SHP77 (cell line): ENCODE measurements at regions not wholly inside any gene's neighbourhood (a gene's known extent, or its start where the extent isn't known, plus 50 kb on each side); places are given as distances from the start of the nearest gene placed in this dataset.
"Not testable (repeated sequence)": the region's sequence is repeated elsewhere in the genome, so short reads cannot be mapped to it uniquely, and the experiment has no call there.

Experiments
- DNase-seq, 2 experiments: peaks; one replicate each; lab custom pipeline; 2025; lab: John Stamatoyannopoulos, UW

- DNase-seq = no peak
Observed at GRCh38 chr6:164377348-164377918, 932.0 kb downstream of the C6orf118 start.

GRCh38 chr6:164370773-164371172, 938.6 kb downstream of the C6orf118 start:
- no peak for DNase-seq

GRCh38 chr6:164359441-164359840, 944.9 kb downstream of the QKI start:
- DNase-seq = no peak

GRCh38 chr6:164359036-164359435, 944.5 kb downstream of the QKI start:
- DNase-seq = no peak

- no peak for DNase-seq
Observed at GRCh38 chr6:164356814-164357213, 942.3 kb downstream of the QKI start.

GRCh38 chr6:164347455-164347854, 932.9 kb downstream of the QKI start:
- no peak for DNase-seq

- DNase-seq = no peak
Observed at GRCh38 chr6:164346631-164347030, 932.1 kb downstream of the QKI start.

GRCh38 chr6:164345806-164346496, 931.4 kb downstream of the QKI start:
- no peak for DNase-seq

GRCh38 chr6:164345327-164345726, 930.8 kb downstream of the QKI start:
- DNase-seq = no peak

GRCh38 chr6:164344801-164345291, 930.3 kb downstream of the QKI start:
- DNase-seq = no peak

GRCh38 chr6:164339442-164339841, 924.9 kb downstream of the QKI start:
- not testable (repeated sequence) for DNase-seq

- DNase-seq = no peak
Observed at GRCh38 chr6:164337925-164338397, 923.4 kb downstream of the QKI start.

- DNase-seq = no peak
Observed at GRCh38 chr6:164337024-164337924, 922.8 kb downstream of the QKI start.

- DNase-seq = no peak
Observed at GRCh38 chr6:164336455-164336854, 921.9 kb downstream of the QKI start.

GRCh38 chr6:164331026-164331425, 916.5 kb downstream of the QKI start:
- DNase-seq = no peak

GRCh38 chr6:164325168-164325567, 910.6 kb downstream of the QKI start:
- no peak for DNase-seq

GRCh38 chr6:164322533-164322932, 908.0 kb downstream of the QKI start:
- no peak for DNase-seq

GRCh38 chr6:164321297-164321696, 906.8 kb downstream of the QKI start:
- DNase-seq = no peak

- DNase-seq = no peak
Observed at GRCh38 chr6:164315376-164315775, 900.9 kb downstream of the QKI start.

- no peak for DNase-seq
Observed at GRCh38 chr6:164308339-164308738, 893.8 kb downstream of the QKI start.

- no peak for DNase-seq
Observed at GRCh38 chr6:164303102-164303964, 888.8 kb downstream of the QKI start.

- no peak for DNase-seq
Observed at GRCh38 chr6:164296411-164296810, 881.9 kb downstream of the QKI start.
